IPS-18c (cell line): ENCODE measurements at regions not wholly inside any gene's neighbourhood (a gene's known extent, or its start where the extent isn't known, plus 50 kb on each side); places are given as distances from the start of the nearest gene placed in this dataset.

ENCODE experiments used
- H3K4me3 ChIP-seq: 2 replicates; pipeline ENCODE4 v1.7.0; 2013; ENCODE audit warnings: low read depth, mild to moderate bottlenecking, low read length, moderate library complexity; ENCODE audit not compliant: insufficient read depth
- H3K9me3 ChIP-seq: one replicate; pipeline ENCODE4 v1.6.1; 2013; ENCODE audit warnings: mild to moderate bottlenecking, low read length, moderate library complexity; ENCODE audit not compliant: control insufficient read depth, insufficient read depth

DNA sequence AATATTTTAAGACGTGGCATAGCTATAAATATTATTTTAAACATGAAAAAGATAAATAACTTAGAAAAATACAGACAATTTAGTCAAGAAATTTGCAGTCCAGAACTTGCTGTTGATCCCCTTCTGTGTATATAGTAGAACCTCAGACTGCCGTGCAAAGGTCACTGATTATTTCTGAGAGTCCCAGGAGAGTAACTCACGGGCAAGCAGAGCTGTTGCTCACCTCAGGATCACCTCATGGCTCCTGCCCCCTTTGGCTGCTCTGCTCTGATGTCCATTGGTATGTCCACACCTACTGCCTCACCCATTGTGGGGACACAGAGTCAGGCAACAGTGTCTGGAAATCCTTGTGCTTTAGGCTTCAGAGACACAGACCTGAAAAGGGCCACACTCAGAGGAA lies 392.9 kb upstream of the CELF4 start:
- Histone ChIP-seq H3K9me3 (no peaks in the 10 kb centered on the region), H3K4me3 (no peak overlapping the region)

- H3K9me3 ChIP-seq = no peaks in the 10 kb centered on the region
- H3K4me3 ChIP-seq = no peak overlapping the region
Observed at GRCh38 chr18:37956902-37957301, 391.3 kb upstream of the CELF4 start.

GRCh38 chr18:37956020-37956419 lies 390.4 kb upstream of the CELF4 start:
- no peaks in the 10 kb centered on the region for H3K9me3 ChIP-seq

GRCh38 chr18:37955201-37955600 lies 389.6 kb upstream of the CELF4 start:
- Histone ChIP-seq H3K4me3 (no peak overlapping the region), H3K9me3 (no peaks in the 10 kb centered on the region)

More at GRCh38 chr18:37956020-37956419, 390.4 kb upstream of the CELF4 start:
- H3K4me3 ChIP-seq = no peak overlapping the region

- H3K4me3 ChIP-seq = no peak overlapping the region
- peaks cover 2% of the 10 kb centered on the region for H3K9me3 ChIP-seq
Observed at GRCh38 chr18:37953876-37954275, 388.3 kb upstream of the CELF4 start.

GRCh38 chr18:37948471-37948870 lies 382.9 kb upstream of the CELF4 start:
- H3K4me3 ChIP-seq = no peak overlapping the region
- peaks cover 2% of the 10 kb centered on the region for H3K9me3 ChIP-seq

- H3K9me3 ChIP-seq = peaks cover 2% of the 10 kb centered on the region
- H3K4me3 ChIP-seq = no peak overlapping the region
Observed at GRCh38 chr18:37946324-37946723, 380.7 kb upstream of the CELF4 start.

DNA sequence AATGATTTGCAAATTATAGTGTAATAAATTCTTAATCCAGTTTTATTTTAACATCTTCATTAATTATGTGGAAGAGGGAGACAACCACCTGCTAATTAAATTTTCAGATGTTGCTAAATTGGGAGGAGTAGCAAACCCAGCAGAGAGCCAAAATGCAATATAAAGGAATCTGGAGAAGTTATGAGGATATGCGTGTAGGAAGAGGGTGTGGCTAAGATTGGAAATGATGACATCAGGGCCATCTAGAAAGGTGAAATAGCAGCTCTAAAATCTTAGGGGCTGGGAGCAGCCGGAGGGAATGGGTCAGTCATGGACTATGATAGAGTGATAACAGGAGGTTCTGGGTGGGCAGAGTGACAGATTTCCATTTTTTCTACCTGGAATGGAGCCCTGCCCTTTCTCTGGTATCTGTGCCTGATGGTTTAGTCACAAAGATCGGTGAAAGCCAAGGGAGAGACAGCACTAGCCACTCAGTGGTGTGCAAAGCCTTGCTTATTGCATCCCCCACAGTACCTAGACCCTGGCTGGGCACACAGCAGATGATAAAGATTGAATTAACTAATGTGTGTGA lies 379.2 kb upstream of the CELF4 start:
- Histone ChIP-seq H3K9me3 (peaks cover 2% of the 10 kb centered on the region), H3K4me3 (no peak overlapping the region)

DNA sequence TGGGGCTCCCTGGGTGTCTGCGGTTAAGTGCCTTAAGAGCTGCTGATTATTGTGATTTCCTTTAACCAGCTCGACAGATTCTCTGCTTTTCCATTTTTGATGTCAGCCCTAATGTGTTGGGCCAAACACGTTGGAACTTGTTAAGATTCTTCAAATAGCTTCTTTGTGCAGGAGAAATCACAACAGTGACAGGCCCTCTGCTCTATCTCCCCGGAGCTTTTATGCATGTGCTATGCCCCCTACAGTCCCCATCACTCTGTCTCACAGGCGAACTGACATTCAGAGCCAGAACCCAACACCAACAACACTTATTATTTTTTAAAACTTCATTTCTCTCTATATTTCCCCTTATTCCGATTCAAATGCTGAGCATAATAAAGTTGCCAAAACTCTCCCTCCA lies 371.7 kb upstream of the CELF4 start:
- Histone ChIP-seq H3K9me3 (peaks cover 2% of the 10 kb centered on the region), H3K4me3 (no peak overlapping the region)

- Histone ChIP-seq H3K9me3 (peaks cover 2% of the 10 kb centered on the region), H3K4me3 (no peak overlapping the region)
Observed at GRCh38 chr18:37935086-37935485, 369.5 kb upstream of the CELF4 start.

GRCh38 chr18:37930640-37931039 lies 365.0 kb upstream of the CELF4 start:
- no peaks in the 10 kb centered on the region for H3K9me3 ChIP-seq
- no peak overlapping the region for H3K4me3 ChIP-seq

DNA sequence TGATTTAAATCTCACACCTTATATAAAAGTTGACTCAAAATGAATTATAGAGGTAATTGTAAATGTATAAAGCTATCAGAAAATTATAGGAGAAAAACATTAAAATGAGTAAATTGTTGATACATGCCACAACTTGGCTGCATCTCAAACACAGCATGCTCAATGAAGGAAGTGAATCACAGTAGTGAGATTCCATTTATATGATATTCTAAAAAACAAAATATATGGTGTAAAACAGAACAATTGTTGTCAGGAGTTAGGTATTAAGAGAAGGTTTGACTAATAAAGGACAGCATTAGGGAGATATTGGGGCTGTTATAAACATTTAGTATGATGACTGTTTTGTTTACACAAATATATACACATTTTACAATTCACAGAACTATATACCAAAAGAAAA lies 356.6 kb upstream of the CELF4 start:
- Histone ChIP-seq H3K9me3 (no peaks in the 10 kb centered on the region), H3K4me3 (no peak overlapping the region)

DNA sequence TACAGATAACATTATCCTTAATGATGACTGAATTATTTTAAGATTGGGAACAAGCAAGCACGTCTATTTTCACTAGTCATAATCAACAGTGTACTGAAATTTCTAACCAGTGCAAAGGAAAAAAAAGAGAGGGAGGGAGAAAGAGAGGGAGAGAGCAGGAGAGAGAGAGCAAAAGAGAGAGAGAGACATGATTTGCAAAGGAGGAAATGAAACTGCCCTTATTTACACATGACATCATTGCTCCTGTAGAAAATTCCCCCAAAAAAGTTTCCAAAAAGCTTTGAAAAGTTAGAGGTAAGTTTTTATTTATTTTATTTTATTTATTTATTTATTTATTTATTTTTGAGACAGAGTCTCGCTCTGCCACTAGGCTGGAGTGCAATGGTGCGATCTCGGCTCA lies 355.3 kb upstream of the CELF4 start:
- Histone ChIP-seq H3K9me3 (no peaks in the 10 kb centered on the region), H3K4me3 (no peak overlapping the region)

DNA sequence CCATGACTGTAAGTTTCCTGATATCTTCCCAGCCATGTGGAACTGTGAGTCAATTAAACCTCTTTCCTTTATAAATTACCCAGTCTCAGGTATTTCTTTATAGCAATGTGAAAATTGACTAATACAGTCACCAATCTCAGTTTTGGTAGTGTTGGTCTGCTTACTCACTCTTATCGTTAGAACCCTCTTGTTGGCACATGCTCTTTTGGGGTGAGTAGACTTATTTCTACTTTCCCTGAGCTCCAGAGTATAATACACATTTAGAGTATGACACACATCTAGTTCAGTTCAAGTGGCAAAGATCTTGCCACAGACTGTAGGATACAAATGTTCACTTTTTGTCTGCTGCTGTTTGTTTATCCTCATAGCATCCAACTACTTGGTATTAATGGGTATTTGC lies 347.5 kb upstream of the CELF4 start:
- no peaks in the 10 kb centered on the region for H3K9me3 ChIP-seq

GRCh38 chr18:37902344-37902743 lies 336.7 kb upstream of the CELF4 start:
- Histone ChIP-seq H3K4me3 (no peak overlapping the region), H3K9me3 (no peaks in the 10 kb centered on the region)

More for the DNA sequence above, 347.5 kb upstream of the CELF4 start:
- H3K4me3 ChIP-seq = no peak overlapping the region

DNA sequence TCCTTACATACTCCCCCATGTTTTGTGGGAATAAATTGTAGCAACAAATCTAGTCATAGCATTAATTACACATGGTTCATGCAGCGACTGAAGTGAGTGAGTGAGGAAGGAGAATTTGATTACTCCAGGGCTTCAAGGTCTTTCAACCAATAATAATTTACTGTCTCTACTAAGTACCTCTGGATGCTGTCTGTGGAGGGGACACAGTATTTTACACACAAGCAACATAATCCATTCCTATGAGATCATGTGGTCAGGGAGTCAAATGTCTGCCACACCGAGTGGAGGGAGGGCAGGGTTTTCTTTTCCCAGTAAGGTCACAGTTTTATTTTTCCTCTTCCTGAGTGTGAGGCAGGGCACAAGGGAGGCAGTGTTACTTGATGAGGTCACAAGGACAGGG lies 334.7 kb upstream of the CELF4 start:
- no peaks in the 10 kb centered on the region for H3K9me3 ChIP-seq

GRCh38 chr18:37889963-37890362 lies 324.4 kb upstream of the CELF4 start:
- Histone ChIP-seq H3K9me3 (no peaks in the 10 kb centered on the region), H3K4me3 (no peak overlapping the region)

More for the DNA sequence above, 334.7 kb upstream of the CELF4 start:
- H3K4me3 ChIP-seq = no peak overlapping the region

- Histone ChIP-seq H3K4me3 (no peak overlapping the region), H3K9me3 (no peaks in the 10 kb centered on the region)
Observed at GRCh38 chr18:37874721-37875120, 309.1 kb upstream of the CELF4 start.

GRCh38 chr18:37873416-37873815 lies 307.8 kb upstream of the CELF4 start:
- no peak overlapping the region for H3K4me3 ChIP-seq
- no peaks in the 10 kb centered on the region for H3K9me3 ChIP-seq
